ENCODE measurements at regions not wholly inside any gene's neighbourhood (a gene's known extent, or its start where the extent isn't known, plus 50 kb on each side); places are given as distances from the start of the nearest gene placed in this dataset.

- DNase-seq (ENCODE audit: low read depth in 2 of 2): no peak
Observed at GRCh38 chr2:58866946-58867345, 625.8 kb upstream of the FANCL start.

DNA sequence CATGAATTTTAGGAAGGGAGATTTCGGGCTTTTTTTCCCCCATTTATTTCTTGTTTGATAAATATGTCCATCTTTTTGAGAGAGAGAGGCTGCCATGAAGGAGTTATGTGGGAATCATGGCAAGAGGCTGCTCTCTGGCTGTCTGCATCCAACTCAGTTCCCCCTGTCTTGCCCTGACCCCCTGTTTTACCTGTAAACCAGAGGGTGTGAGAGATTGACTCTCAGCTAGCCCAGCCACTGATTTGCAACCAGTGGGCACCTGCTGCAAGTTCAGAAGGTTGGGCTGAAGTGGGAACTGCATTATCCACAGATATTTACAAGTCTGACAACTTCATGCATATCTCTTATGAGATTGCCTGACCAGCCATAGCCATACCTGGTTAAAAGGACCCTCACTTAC, 625.4 kb upstream of the FANCL start:
- no peak for DNase-seq (ENCODE audit: low read depth in 2 of 2)

- peak in 1 of 2 donors; percentile 2 for DNase-seq (ENCODE audit: low read depth in 2 of 2)
Observed at GRCh38 chr2:58866040-58866439, 624.9 kb upstream of the FANCL start.

GRCh38 chr2:58865436-58865835, 624.3 kb upstream of the FANCL start:
- no peak for DNase-seq (ENCODE audit: low read depth in 2 of 2)

- DNase-seq (ENCODE audit: low read depth in 2 of 2): no peak
Observed at GRCh38 chr2:58862244-58862643, 621.1 kb upstream of the FANCL start.

DNA sequence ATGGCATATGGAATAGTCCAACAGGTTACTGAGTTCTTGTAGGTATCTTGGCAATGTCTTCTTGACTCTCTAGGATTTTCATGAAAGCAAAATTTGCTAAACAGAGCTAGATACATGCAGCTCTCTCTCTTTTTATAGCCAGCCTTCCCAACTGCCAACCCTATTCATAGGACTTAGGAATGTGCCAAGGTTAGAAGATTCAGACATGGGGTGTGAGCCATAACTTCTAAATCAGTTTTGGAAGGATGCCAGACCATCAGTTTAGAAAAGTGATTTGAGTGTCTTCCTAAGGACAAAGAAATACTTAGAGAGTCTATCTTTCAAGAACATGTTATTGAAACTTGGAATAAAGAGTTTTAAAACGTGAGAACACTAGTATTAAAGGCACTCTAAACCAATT, 619.5 kb upstream of the FANCL start:
- no peak for DNase-seq (ENCODE audit: low read depth in 2 of 2)

DNA sequence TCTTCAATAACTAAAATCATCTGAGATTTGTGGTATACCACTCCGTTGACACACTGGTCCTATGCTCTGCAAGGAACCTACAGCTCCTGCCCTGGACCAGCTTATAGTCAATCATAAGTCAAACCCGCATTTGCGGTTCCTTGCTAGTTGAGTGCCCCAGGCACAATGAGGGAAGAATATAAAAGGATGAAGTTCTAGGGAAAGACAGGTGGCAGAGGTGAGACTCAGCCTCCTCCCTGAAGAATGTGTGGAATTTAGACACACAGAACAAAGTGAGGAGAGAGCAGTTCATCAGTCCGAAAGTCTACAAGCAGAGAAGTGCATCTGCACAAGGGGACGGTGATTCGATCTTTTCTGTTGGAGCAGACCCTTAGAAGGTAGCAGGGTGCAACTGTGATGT, 615.0 kb upstream of the FANCL start:
- no peak for DNase-seq (ENCODE audit: low read depth in 2 of 2)

- no peak for DNase-seq (ENCODE audit: low read depth in 2 of 2)
Observed at GRCh38 chr2:58853420-58853819, 612.3 kb upstream of the FANCL start.

DNA sequence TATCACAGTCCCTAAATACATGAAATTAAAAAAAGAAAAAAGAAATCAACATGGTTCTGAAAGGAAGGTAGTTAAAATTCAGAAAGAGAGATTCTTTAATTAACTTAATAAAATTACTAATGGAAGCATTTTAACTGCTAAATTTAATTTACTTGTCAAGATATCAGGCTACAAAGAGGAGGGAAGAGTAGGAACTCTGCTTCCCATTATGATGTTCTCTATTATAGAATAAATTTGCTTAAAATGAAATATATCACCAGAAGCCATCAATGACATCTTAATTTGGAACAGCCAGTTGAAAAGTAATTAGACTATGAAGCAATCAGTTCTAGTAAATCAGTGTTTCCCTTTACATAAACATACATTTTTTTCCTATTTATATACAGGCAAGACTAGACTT, 611.8 kb upstream of the FANCL start:
- no peak for DNase-seq (ENCODE audit: low read depth in 2 of 2)

- DNase-seq (ENCODE audit: low read depth in 2 of 2): no peak
Observed at GRCh38 chr2:58852243-58852642, 611.1 kb upstream of the FANCL start.

- no peak for DNase-seq (ENCODE audit: low read depth in 2 of 2)
Observed at GRCh38 chr2:58851598-58851997, 610.5 kb upstream of the FANCL start.

DNA sequence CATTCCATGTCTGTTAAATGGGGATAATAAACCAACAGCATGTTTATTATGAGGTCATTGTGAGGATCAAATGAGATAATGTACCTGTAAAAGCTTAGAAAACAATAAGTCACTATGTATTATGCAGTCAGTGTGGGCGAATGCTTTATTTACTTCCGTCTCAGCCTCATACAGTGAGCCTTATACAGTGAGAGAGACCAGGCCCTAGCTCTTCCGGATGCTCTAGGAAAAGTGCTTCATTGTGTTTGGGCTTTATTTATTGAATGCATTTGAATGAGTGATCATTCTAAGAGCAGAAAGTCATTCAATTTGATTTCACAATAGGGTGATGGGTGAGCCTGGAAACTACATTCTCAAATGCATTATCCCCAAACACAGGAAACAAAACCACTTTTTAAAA, 603.9 kb upstream of the FANCL start:
- no peak for DNase-seq (ENCODE audit: low read depth in 2 of 2)

GRCh38 chr2:58842501-58843155, 601.5 kb upstream of the FANCL start:
- no peak for DNase-seq (ENCODE audit: low read depth in 2 of 2)

DNA sequence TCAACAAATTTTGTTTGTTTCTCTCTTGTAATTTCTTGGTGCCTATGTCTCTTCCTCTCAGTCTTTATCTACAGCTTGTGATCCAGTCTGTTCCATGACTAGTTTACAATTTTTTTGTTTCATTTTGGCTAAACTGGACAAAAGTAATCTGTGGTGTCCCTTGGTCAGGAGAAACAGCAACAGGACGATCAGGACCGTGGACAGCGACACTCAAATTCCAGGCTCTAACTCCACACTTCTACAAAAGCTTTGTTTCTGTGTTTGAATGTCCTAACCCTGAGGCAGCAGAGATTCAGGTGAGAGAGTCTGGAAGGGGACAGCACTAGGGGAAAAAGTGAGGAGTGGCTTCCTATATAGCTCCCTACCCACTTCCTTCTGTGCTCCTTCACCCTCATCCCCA, 593.3 kb upstream of the FANCL start:
- DNase-seq (ENCODE audit: low read depth in 2 of 2): no peak

GRCh38 chr2:58826795-58827194, 585.7 kb upstream of the FANCL start:
- no peak for DNase-seq (ENCODE audit: low read depth in 2 of 2)

GRCh38 chr2:58812771-58813344, 571.7 kb upstream of the FANCL start:
- no peak for DNase-seq (ENCODE audit: low read depth in 2 of 2)

DNA sequence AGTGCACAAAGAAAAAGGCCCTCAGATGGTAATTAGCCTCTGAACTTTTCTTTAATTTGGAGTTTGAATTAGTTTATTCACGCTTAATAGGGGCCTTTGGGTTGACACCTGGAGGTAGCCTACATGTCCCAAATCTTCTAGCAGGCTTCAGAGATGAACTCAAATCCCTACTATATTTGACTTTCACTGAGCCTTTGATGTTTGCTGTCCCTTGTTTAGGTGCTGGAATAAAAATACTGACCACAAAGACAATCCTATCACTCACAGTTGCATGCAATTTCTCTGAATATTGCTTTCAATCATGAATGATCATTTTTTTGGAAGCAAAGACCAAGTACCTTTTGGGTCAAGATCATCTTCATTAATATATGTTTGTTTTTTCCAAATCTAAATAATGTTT, 564.0 kb upstream of the FANCL start:
- DNase-seq (ENCODE audit: low read depth in 2 of 2): no peak

- DNase-seq (ENCODE audit: low read depth in 2 of 2): no peak
Observed at GRCh38 chr2:58803192-58803591, 562.1 kb upstream of the FANCL start.

- DNase-seq (ENCODE audit: low read depth in 2 of 2): no peak
Observed at GRCh38 chr2:58800881-58801280, 559.8 kb upstream of the FANCL start.

- no peak for DNase-seq (ENCODE audit: low read depth in 2 of 2)
Observed at GRCh38 chr2:58798676-58799208, 557.6 kb upstream of the FANCL start.

DNA sequence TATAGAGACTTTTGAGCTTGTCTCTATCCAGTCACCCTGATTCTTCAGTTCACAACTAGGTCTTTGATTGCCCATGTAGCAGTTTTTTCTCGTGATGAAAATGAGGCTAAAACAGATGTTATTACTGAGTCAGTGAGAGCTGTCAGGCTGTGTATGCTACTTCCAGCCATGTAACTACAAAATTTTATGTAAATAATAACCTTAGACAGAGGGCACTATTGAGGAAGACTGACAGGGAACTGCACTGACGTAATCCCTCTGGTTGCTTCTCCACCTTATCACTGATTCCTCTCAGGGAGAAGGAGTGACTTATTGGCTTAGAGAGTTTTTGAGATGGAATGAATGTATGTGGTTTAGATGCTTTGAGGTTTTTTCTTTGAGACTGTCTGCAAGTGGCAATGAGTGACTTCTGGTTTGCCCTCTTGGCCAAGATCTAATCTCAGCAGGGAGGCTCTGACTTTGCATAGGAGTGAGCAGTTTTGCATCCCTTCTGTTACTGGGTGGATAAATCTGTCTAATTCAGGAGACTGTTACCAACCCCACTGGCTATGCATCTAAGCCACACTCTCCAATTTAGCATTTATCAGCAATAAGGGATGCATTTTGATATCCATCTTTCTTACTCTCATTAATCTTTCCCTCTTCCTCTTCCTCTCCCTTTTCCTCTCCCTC, 555.2 kb upstream of the FANCL start:
- DNase-seq (ENCODE audit: low read depth in 2 of 2): no peak

DNA sequence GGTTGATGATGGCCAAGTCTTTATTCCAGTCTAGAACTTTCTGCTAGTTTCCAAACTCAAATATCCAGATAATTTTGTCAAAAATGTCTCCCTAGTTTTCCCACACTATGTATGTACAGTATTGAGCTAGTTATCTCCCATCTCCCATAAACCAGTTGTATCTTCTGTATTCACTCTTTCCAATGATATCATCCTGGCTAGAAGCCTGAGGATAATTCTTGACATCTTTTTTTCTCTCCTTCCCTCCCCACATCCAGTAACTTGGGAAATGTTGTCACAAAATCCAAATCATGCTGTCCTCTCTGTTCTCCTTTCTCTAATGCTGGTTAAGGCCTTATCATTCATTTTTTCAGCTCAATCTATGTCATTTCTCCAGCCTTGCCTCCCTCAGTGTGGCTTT, 553.8 kb upstream of the FANCL start:
- DNase-seq (ENCODE audit: low read depth in 2 of 2): no peak

GRCh38 chr2:58794103-58794502, 553.0 kb upstream of the FANCL start:
- DNase-seq (ENCODE audit: low read depth in 2 of 2): no peak

All from stimulated activated CD8-positive, alpha-beta memory T cell treated with anti-CD3 and anti-CD28 coated beads, Interleukin-15, amount 100 ng/mL, for 48 hours (primary cell).